ENCODE measurements at regions not wholly inside any gene's neighbourhood (a gene's known extent, or its start where the extent isn't known, plus 50 kb on each side); places are given as distances from the start of the nearest gene placed in this dataset.

- peak overlapping the region in 1 of 2 donors; percentile 52 for H3K4me3 ChIP-seq
- H3K27ac ChIP-seq = no peak overlapping the region
- intact Hi-C loops (cut with DNase I) = no loop called here
Observed at GRCh38 chr14:89616425-89616824, 199.4 kb upstream of the FOXN3 start.

DNA sequence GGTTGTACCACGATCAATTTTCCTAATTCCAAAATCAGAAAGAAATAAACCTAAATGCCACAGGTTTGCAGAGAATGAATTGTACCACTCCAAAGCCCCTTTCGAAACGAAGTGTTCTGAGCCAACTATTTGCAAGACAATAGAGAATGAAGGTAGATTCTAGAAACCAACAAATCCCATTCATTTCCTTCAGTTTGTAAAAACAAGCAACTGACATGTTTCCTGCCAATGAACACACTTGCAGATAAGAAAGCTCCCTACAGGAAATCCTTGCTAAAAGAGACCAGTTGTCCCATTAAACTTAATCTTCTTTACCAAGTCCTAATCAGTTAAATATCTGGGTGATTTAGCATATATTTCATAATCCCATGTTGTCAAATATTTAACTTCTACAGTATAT, 198.4 kb upstream of the FOXN3 start:
- DNase-seq (ENCODE audit: extremely low spot score in 2 of 2) = no peak
- no peak overlapping the region for H3K27ac ChIP-seq
- intact Hi-C loops (cut with DNase I) = no loop called here
- no peaks in the 10 kb centered on the region for H3K36me3 ChIP-seq
- H3K4me3 ChIP-seq = no peak overlapping the region
- peaks cover 31% of the 10 kb centered on the region for H3K4me1 ChIP-seq
- no peaks in the 10 kb centered on the region for H3K9me3 ChIP-seq
- TF ChIP-seq CTCF (IDR thresholded peaks at IDR 0.05) (no peak), POLR2A (IDR thresholded peaks at IDR 0.05) (no peak), POLR2AphosphoS5 (IDR thresholded peaks at IDR 0.05; ENCODE audit: insufficient read depth in 1 of 2, low read depth in 1 of 2) (no peak)
- H3K27me3 ChIP-seq = no peaks in the 10 kb centered on the region

More at GRCh38 chr14:89616425-89616824, 199.4 kb upstream of the FOXN3 start:
- DNase-seq (ENCODE audit: extremely low spot score in 2 of 2) = no peak
- Histone ChIP-seq H3K36me3 (no peaks in the 10 kb centered on the region), H3K27me3 (no peaks in the 10 kb centered on the region), H3K9me3 (no peaks in the 10 kb centered on the region), H3K4me1 (peaks cover 31% of the 10 kb centered on the region)
- TF ChIP-seq POLR2AphosphoS5 (IDR thresholded peaks at IDR 0.05; ENCODE audit: insufficient read depth in 1 of 2, low read depth in 1 of 2) (no peak), CTCF (IDR thresholded peaks at IDR 0.05) (no peak), POLR2A (IDR thresholded peaks at IDR 0.05) (no peak)

DNA sequence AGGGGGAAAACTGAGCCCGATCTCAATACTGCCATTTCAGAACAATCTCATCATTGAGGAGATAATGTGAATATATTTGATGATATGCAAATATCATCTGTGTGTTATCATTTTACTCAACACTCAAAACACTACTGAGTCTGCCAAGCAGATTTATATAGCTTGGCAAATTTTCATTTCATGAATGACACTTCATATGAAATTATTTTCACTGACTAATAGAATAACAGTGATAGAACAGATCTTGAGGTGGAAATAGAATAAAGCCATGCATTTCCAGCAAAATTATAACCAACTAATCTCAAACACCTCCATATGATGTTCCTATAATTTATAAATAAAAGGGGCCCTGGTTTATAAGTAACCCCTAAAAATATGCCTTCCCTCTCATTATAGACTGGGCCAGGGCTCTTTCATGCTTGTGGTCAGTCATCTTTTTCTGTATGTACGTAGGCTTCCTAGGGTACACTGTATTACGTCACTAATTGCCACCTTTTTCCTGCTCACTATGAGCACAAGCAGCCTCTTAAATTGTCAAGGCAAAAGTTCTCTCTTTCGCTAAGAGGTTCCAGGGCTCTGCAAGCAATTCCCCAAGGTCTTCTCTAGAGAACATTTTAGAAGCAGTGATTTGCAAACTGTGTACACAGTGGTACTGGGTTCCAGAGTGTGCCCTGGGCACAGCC, 197.1 kb upstream of the FOXN3 start:
- Histone ChIP-seq H3K36me3 (no peaks in the 10 kb centered on the region), H3K4me1 (peaks cover 23% of the 10 kb centered on the region), H3K27me3 (no peaks in the 10 kb centered on the region), H3K4me3 (no peak overlapping the region), H3K9me3 (no peaks in the 10 kb centered on the region), H3K27ac (no peak overlapping the region)
- TF ChIP-seq CTCF (IDR thresholded peaks at IDR 0.05) = no peak
- TF ChIP-seq POLR2A (IDR thresholded peaks at IDR 0.05) = no peak
- no peak for TF ChIP-seq POLR2AphosphoS5 (IDR thresholded peaks at IDR 0.05; ENCODE audit: insufficient read depth in 1 of 2, low read depth in 1 of 2)
- DNase-seq (ENCODE audit: extremely low spot score in 2 of 2) = no peak
- intact Hi-C loops (cut with DNase I) = no loop called here

- Histone ChIP-seq H3K9me3 (no peaks in the 10 kb centered on the region), H3K4me1 (peaks cover 23% of the 10 kb centered on the region), H3K27ac (no peak overlapping the region), H3K4me3 (no peak overlapping the region), H3K27me3 (no peaks in the 10 kb centered on the region), H3K36me3 (no peaks in the 10 kb centered on the region)
- DNase-seq (ENCODE audit: extremely low spot score in 2 of 2) = no peak
- no peak for TF ChIP-seq POLR2A (IDR thresholded peaks at IDR 0.05)
- TF ChIP-seq POLR2AphosphoS5 (IDR thresholded peaks at IDR 0.05; ENCODE audit: insufficient read depth in 1 of 2, low read depth in 1 of 2) = no peak
- TF ChIP-seq CTCF (IDR thresholded peaks at IDR 0.05) = no peak
- intact Hi-C loops (cut with DNase I) = no loop called here
Observed at GRCh38 chr14:89613260-89614008, 196.4 kb upstream of the FOXN3 start.

All from vagina (tissue), 2 donors.